ENCODE measurements at regions not wholly inside any gene's neighbourhood (a gene's known extent, or its start where the extent isn't known, plus 50 kb on each side); places are given as distances from the start of the nearest gene placed in this dataset.

DNA sequence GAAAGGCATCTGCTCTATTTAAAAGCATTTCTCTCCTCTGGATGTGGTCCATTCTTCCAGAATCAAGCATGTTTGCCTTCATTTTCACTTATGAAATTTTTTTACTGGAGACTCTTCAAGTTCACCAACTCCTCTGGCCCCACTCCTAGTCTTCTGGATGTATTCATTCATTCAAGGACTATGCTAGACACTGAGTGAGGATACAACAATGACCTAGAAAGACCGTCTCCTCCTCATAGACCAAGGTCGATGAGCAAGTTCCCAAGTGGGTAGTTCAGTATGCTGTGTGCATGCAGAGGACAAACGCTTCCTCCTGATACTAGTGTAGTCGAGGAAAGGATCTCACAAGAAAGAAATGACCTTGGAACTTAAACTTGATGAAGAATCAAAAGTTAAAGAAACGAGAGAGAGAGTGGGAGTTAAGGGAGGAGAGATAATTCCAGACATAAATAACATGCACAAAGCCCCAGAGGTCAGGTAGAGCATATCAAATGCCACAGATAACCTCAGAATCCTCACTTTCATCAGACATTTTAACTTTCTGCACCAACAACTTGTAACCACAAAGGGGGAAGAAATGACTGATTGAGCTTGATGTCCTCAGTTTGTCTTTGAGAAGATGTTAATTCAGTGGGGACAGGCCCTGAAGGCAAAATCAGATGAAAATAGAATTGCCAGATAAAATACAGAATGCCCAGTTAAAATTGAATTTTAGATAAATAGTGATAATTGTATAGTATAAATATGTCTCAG is 149.4 kb downstream of the IMPG2 start:
- TF ChIP-seq, protein P1, sequence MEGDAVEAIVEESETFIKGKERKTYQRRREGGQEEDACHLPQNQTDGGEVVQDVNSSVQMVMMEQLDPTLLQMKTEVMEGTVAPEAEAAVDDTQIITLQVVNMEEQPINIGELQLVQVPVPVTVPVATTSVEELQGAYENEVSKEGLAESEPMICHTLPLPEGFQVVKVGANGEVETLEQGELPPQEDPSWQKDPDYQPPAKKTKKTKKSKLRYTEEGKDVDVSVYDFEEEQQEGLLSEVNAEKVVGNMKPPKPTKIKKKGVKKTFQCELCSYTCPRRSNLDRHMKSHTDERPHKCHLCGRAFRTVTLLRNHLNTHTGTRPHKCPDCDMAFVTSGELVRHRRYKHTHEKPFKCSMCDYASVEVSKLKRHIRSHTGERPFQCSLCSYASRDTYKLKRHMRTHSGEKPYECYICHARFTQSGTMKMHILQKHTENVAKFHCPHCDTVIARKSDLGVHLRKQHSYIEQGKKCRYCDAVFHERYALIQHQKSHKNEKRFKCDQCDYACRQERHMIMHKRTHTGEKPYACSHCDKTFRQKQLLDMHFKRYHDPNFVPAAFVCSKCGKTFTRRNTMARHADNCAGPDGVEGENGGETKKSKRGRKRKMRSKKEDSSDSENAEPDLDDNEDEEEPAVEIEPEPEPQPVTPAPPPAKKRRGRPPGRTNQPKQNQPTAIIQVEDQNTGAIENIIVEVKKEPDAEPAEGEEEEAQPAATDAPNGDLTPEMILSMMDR (IDR thresholded peaks at IDR 0.05), result no peak
- no peak for TF ChIP-seq POLR2A (IDR thresholded peaks at IDR 0.05)

Measured in thyroid gland (tissue), 4 donors.